B cell (primary cell): ENCODE measurements at regions not wholly inside any gene's neighbourhood (a gene's known extent, or its start where the extent isn't known, plus 50 kb on each side); places are given as distances from the start of the nearest gene placed in this dataset.

Experiments used
- ATAC-seq: fragments of 200-7000 bp; cut with Tn5 transposase; one replicate; pipeline ENCODE4 v1.10.0; 2021; ENCODE audit warnings: low read depth, mild to moderate bottlenecking, moderate number of reproducible peaks, moderate library complexity
- CTCF ChIA-PET: fragments of 350-600 bp; sonication (Branson Sonifier 250); formaldehyde crosslinking; loops from one replicate; lab custom pipeline; 2021; ENCODE audit warnings: antibody characterized with exemption, inconsistent platforms; lab: Charles Lee
- POLR2A ChIA-PET: fragments of 350-600 bp; sonication (Branson Sonifier 250); formaldehyde crosslinking; loops from one replicate; lab custom pipeline; 2021; ENCODE audit warnings: antibody characterized with exemption; lab: Charles Lee
- DNase-seq: peaks from one replicate; pipeline ENCODE4 v3.0.0; 2013
- H2AFZ ChIP-seq: 2 replicates; pipeline ENCODE4 v1.6.1; 2012; ENCODE audit warnings: mild to moderate bottlenecking, low read depth, low read length; ENCODE audit not compliant: insufficient read depth, poor library complexity, severe bottlenecking
- H3K27ac ChIP-seq, 2 donors: 1 replicate in 1 of 2; 2 replicates in 1 of 2; pipeline ENCODE4 v1.5.1; 2012 to 2013; ENCODE audit warnings: low read length in 2 of 2, mild to moderate bottlenecking in 2 of 2, moderate library complexity in 1 of 2
- H3K27me3 ChIP-seq, 4 experiments: fragments of 200-600 bp in 1 of 4; sonication (generic) in 1 of 4; replicated peaks in 1 of 4; 1 replicate in 2 of 4; 2 replicates in 2 of 4; pipeline versions ENCODE4 v1.6.1 to v1.7.0; 2013 to 2016; ENCODE audit warnings: low read length in 3 of 4, mild to moderate bottlenecking in 2 of 4, mixed read lengths in 1 of 4, moderate library complexity in 1 of 4; ENCODE audit not compliant: insufficient read depth in 4 of 4, control insufficient read depth in 3 of 4; ENCODE audit errors: control extremely low read depth in 1 of 4
- H3K36me3 ChIP-seq, 2 experiments: replicated peaks in 1 of 2; 1 replicate in 1 of 2; 2 replicates in 1 of 2; pipeline versions ENCODE4 v1.6.1 to v1.7.1; 2013; ENCODE audit warnings: low read length in 1 of 2; ENCODE audit not compliant: insufficient read depth in 2 of 2, control insufficient read depth in 1 of 2; ENCODE audit errors: control extremely low read depth in 1 of 2, extremely low read depth in 1 of 2
- H3K4me1 ChIP-seq, 2 donors: fragments of 200-600 bp in 1 of 2; sonication (generic) in 1 of 2; 1 replicate in 1 of 2; 2 replicates in 1 of 2; pipeline versions ENCODE4 v1.5.1 to v1.6.1; 2013 to 2017; ENCODE audit warnings: low read length in 2 of 2; ENCODE audit not compliant: control insufficient read depth in 2 of 2, insufficient read depth in 2 of 2
- H3K4me2 ChIP-seq: replicated peaks from 2 replicates; pipeline ENCODE3; 2012; ENCODE audit warnings: mild to moderate bottlenecking, low read depth, low read length; ENCODE audit not compliant: poor library complexity, severe bottlenecking
- H3K4me3 ChIP-seq, 5 experiments: fragments of 200-600 bp in 1 of 5; sonication (generic) in 1 of 5; 1 replicate in 3 of 5; 2 replicates in 2 of 5; pipeline versions ENCODE4 v1.5.1 to v1.7.0; 2011 to 2016; ENCODE audit warnings: low read length in 4 of 5, mild to moderate bottlenecking in 4 of 5, low read depth in 2 of 5, control low read depth in 1 of 5, moderate library complexity in 1 of 5; ENCODE audit not compliant: insufficient read depth in 1 of 5; ENCODE audit errors: control extremely low read depth in 1 of 5, extremely low read depth in 1 of 5
- H3K79me2 ChIP-seq: fragments of 200-600 bp; sonication (generic); one replicate; pipeline ENCODE4 v1.6.0; 2016; ENCODE audit warnings: low read length; ENCODE audit not compliant: control insufficient read depth, insufficient read depth
- H3K9ac ChIP-seq: fragments of 200-600 bp; sonication (generic); 2 replicates; pipeline ENCODE4 v1.6.1; 2017; ENCODE audit warnings: mild to moderate bottlenecking, low read length, moderate library complexity
- H3K9me3 ChIP-seq, 3 donors: one replicate each; pipeline versions ENCODE4 v1.6.1 to v1.7.1; 2013; ENCODE audit warnings: low read length in 2 of 3; ENCODE audit not compliant: control insufficient read depth in 2 of 3, insufficient read depth in 1 of 3; ENCODE audit errors: control extremely low read depth in 1 of 3
- H4K20me1 ChIP-seq: 2 replicates; pipeline ENCODE4 v1.6.0; 2012; ENCODE audit warnings: mild to moderate bottlenecking, low read length; ENCODE audit not compliant: insufficient read depth, control insufficient read depth, poor library complexity, severe bottlenecking
- H3K27ac Mint-ChIP-seq: one replicate; pipeline ENCODE4 v1.8.0; 2021; ENCODE audit warnings: mixed read lengths
- H3K27me3 Mint-ChIP-seq: one replicate; pipeline ENCODE4 v1.8.0; 2021; ENCODE audit warnings: mixed read lengths
- H3K4me1 Mint-ChIP-seq: one replicate; pipeline ENCODE4 v1.8.0; 2021; ENCODE audit warnings: mixed read lengths
- H3K4me3 Mint-ChIP-seq: one replicate; pipeline ENCODE4 v1.8.0; 2021; ENCODE audit warnings: mixed read lengths
- H3K9me3 Mint-ChIP-seq: one replicate; pipeline ENCODE4 v1.8.0; 2022; ENCODE audit warnings: mixed read lengths; ENCODE audit not compliant: insufficient read depth
- EZH2 ChIP-seq: IDR thresholded peaks from 2 replicates; pipeline ENCODE4 v1.6.1; 2012; ENCODE audit warnings: borderline replicate concordance, low read depth, mild to moderate bottlenecking, moderate library complexity, low read length; ENCODE audit not compliant: insufficient read depth, poor library complexity, severe bottlenecking
- WGBS: methylation state at CpG from one replicate; pipeline ENCODE4 v1.1.5; 2013; ENCODE audit warnings: missing lambda C conversion rate; ENCODE audit not compliant: insufficient coverage; 5-methylcytosine and 5-hydroxymethylcytosine counted together
- intact Hi-C: fragments of 100-400 bp; cut with micrococcal nuclease; formaldehyde crosslinking; loops from one replicate; pipeline ENCODE4 v1.10.0; 2022
- TF ChIP-seq, protein P1 (sequence below): fragments of 200-600 bp; IDR thresholded peaks from one replicate; pipeline ENCODE4 v1.8.0; 2022; ENCODE audit warnings: antibody characterized with exemption, mild to moderate bottlenecking

- intact Hi-C loops = no loop called here
- POLR2A ChIA-PET = no interaction called here
Observed at GRCh38 chr5:152094060-152094459, 169.4 kb upstream of the GLRA1 start.

DNA sequence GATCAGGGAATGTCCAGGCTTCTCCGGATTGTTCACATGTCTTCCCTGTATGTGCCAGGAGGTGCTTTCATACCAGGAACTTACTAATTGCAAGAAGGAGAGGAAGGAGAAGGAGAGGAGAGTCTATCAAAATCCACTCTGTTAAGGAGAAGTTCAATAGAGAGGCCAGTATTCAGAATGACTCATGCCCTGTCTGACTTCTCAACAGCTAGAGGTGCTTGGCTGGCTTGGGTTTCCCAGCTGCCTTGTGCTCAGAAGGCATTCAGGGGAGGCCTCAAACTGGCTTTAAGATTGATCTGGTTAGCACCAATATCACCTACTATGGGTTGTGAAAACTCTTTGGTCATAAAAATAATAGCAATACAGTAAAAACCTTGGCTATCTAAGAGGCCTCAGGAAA is 167.9 kb upstream of the GLRA1 start:
- Mint-ChIP-seq H3K27ac (no peak overlapping the region), H3K4me1 (peaks cover 3% of the 10 kb centered on the region), H3K9me3 (no peaks in the 10 kb centered on the region), H3K4me3 (no peak overlapping the region), H3K27me3 (peaks cover 19% of the 10 kb centered on the region)
- ChIA-PET POLR2A (no interaction called here), CTCF (no interaction called here)
- Histone ChIP-seq H4K20me1 (no peaks in the 10 kb centered on the region), H3K9ac (no peak overlapping the region), H3K4me3 (no peak overlapping the region), H3K27me3 (peaks cover 0 to 2% (median 0%) of the 10 kb centered on the region in 4 experiments), H3K4me2 (no peak overlapping the region), H3K4me1 (no peaks in the 10 kb centered on the region), H3K36me3 (no peaks in the 10 kb centered on the region), H3K79me2 (no peaks in the 10 kb centered on the region), H3K27ac (no peak overlapping the region), H2AFZ (no peak overlapping the region), H3K9me3 (no peaks in the 10 kb centered on the region)
- DNase-seq (no peak), ATAC-seq (no peak)
- intact Hi-C loops = no loop called here
- TF ChIP-seq, protein P1, sequence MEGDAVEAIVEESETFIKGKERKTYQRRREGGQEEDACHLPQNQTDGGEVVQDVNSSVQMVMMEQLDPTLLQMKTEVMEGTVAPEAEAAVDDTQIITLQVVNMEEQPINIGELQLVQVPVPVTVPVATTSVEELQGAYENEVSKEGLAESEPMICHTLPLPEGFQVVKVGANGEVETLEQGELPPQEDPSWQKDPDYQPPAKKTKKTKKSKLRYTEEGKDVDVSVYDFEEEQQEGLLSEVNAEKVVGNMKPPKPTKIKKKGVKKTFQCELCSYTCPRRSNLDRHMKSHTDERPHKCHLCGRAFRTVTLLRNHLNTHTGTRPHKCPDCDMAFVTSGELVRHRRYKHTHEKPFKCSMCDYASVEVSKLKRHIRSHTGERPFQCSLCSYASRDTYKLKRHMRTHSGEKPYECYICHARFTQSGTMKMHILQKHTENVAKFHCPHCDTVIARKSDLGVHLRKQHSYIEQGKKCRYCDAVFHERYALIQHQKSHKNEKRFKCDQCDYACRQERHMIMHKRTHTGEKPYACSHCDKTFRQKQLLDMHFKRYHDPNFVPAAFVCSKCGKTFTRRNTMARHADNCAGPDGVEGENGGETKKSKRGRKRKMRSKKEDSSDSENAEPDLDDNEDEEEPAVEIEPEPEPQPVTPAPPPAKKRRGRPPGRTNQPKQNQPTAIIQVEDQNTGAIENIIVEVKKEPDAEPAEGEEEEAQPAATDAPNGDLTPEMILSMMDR = no peak
- TF ChIP-seq EZH2 = no peak
- WGBS = 57% methylated on average over 1 of the region's 1 CpG

More at GRCh38 chr5:152094060-152094459, 169.4 kb upstream of the GLRA1 start:
- no peak overlapping the region for H3K4me2 ChIP-seq
- no peak overlapping the region for H3K4me3 Mint-ChIP-seq
- CTCF ChIA-PET = no interaction called here
- H3K4me1 ChIP-seq = no peaks in the 10 kb centered on the region
- no peaks in the 10 kb centered on the region for H3K79me2 ChIP-seq
- no peaks in the 10 kb centered on the region for H3K9me3 ChIP-seq
- H3K27ac ChIP-seq = no peak overlapping the region
- H3K27me3 ChIP-seq = peaks cover 0 to 2% (median 0%) of the 10 kb centered on the region in 4 experiments
- WGBS = no CpG with 5 or more reads among the region's 2 CpGs
- TF ChIP-seq, protein P1 = no peak
- TF ChIP-seq EZH2 = no peak
- peaks cover 19% of the 10 kb centered on the region for H3K27me3 Mint-ChIP-seq
- no peaks in the 10 kb centered on the region for H3K36me3 ChIP-seq
- peaks cover 3% of the 10 kb centered on the region for H3K4me1 Mint-ChIP-seq
- no peak overlapping the region for H3K9ac ChIP-seq
- no peaks in the 10 kb centered on the region for H4K20me1 ChIP-seq
- H3K27ac Mint-ChIP-seq = no peak overlapping the region
- no peak for DNase-seq
- H2AFZ ChIP-seq = no peak overlapping the region
- no peak overlapping the region for H3K4me3 ChIP-seq
- H3K9me3 Mint-ChIP-seq = no peaks in the 10 kb centered on the region
- no peak for ATAC-seq
